DOHH2 (cell line): ENCODE measurements at regions not wholly inside any gene's neighbourhood (a gene's known extent, or its start where the extent isn't known, plus 50 kb on each side); places are given as distances from the start of the nearest gene placed in this dataset.
"Not testable (repeated sequence)": the region's sequence is repeated elsewhere in the genome, so short reads cannot be mapped to it uniquely, and the experiment has no call there.

Experiments
- H3F3A ChIP-seq: fragments of 200-600 bp; sonication (generic), shearing (Covaris generic); 2 replicates; pipeline ENCODE4 v1.6.0; 2016; ENCODE audit warnings: antibody characterized with exemption, mild to moderate bottlenecking; ENCODE audit not compliant: control insufficient read depth, insufficient read depth
- H3K27ac ChIP-seq: fragments of 200-600 bp; sonication (generic); 2 replicates; pipeline ENCODE4 v1.5.1; 2014; ENCODE audit warnings: low read depth, mild to moderate bottlenecking, low read length, moderate library complexity
- H3K27me3 ChIP-seq: fragments of 200-600 bp; sonication (generic); 2 replicates; pipeline ENCODE4 v1.6.1; 2014; ENCODE audit warnings: mild to moderate bottlenecking, low read length, mixed read lengths; ENCODE audit not compliant: control insufficient read depth
- H3K36me3 ChIP-seq: fragments of 200-600 bp; sonication (generic); 2 replicates; pipeline ENCODE4 v1.6.1; 2014; ENCODE audit warnings: mild to moderate bottlenecking, low read length, moderate library complexity, mixed read lengths; ENCODE audit not compliant: control insufficient read depth
- H3K4me1 ChIP-seq: fragments of 200-600 bp; sonication (generic); 2 replicates; pipeline ENCODE4 v1.6.1; 2014; ENCODE audit warnings: mild to moderate bottlenecking, low read length, mixed read lengths; ENCODE audit not compliant: control insufficient read depth
- H3K4me2 ChIP-seq: fragments of 200-600 bp; sonication (generic); 2 replicates; pipeline ENCODE4 v1.6.0; 2014; ENCODE audit warnings: mild to moderate bottlenecking, low read length, moderate library complexity
- H3K4me3 ChIP-seq: fragments of 200-600 bp; sonication (generic); 2 replicates; pipeline ENCODE4 v1.5.1; 2014; ENCODE audit warnings: mild to moderate bottlenecking, low read length, mixed read lengths
- H3K79me2 ChIP-seq: fragments of 200-600 bp; sonication (generic); 2 replicates; pipeline ENCODE4 v1.6.1; 2014; ENCODE audit warnings: mild to moderate bottlenecking, low read length, mixed read lengths; ENCODE audit not compliant: control insufficient read depth
- H3K9me2 ChIP-seq: fragments of 200-600 bp; sonication (generic); replicated peaks from 2 replicates; pipeline ENCODE4 v1.6.1; 2014; ENCODE audit warnings: mild to moderate bottlenecking, low read length, mixed read lengths; ENCODE audit not compliant: control insufficient read depth
- H3K9me3 ChIP-seq: fragments of 200-600 bp; sonication (generic); 2 replicates; pipeline ENCODE4 v1.6.1; 2014; ENCODE audit warnings: antibody characterized with exemption, low read length, mixed read lengths; ENCODE audit not compliant: control insufficient read depth, insufficient read depth
- H4K20me1 ChIP-seq: fragments of 200-600 bp; sonication (generic); 2 replicates; pipeline ENCODE4 v1.6.0; 2014; ENCODE audit warnings: low read depth, mild to moderate bottlenecking, antibody characterized with exemption, low read length, moderate library complexity; ENCODE audit not compliant: control insufficient read depth, insufficient read depth
- CTCF ChIP-seq: fragments of 200-600 bp; sonication (generic); IDR thresholded peaks from one replicate; pipeline ENCODE4 v1.5.1; 2014; ENCODE audit warnings: antibody characterized with exemption, mild to moderate bottlenecking, low read depth, low read length; ENCODE audit not compliant: poor library complexity, severe bottlenecking
- EZH2phosphoT487 ChIP-seq: fragments of 200-600 bp; sonication (generic); IDR thresholded peaks from 2 replicates; pipeline ENCODE4 v1.6.1; 2017; ENCODE audit warnings: borderline replicate concordance, mild to moderate bottlenecking, antibody characterized with exemption, low read length, moderate library complexity, mixed read lengths

- Histone ChIP-seq H3K79me2 (no peaks in the 10 kb centered on the region), H4K20me1 (no peaks in the 10 kb centered on the region), H3K27me3 (peaks cover 5% of the 10 kb centered on the region), H3K27ac (no peak overlapping the region), H3K9me2 (no peaks in the 10 kb centered on the region), H3F3A (no peaks in the 10 kb centered on the region), H3K36me3 (no peaks in the 10 kb centered on the region), H3K4me1 (no peaks in the 10 kb centered on the region), H3K4me3 (no peak overlapping the region), H3K9me3 (no peaks in the 10 kb centered on the region), H3K4me2 (no peak overlapping the region)
- TF ChIP-seq CTCF (no peak), EZH2phosphoT487 (no peak)
These were observed 89.5 kb upstream of the PHACTR1 start for GRCh38 chr6:12627053-12627452.

DNA sequence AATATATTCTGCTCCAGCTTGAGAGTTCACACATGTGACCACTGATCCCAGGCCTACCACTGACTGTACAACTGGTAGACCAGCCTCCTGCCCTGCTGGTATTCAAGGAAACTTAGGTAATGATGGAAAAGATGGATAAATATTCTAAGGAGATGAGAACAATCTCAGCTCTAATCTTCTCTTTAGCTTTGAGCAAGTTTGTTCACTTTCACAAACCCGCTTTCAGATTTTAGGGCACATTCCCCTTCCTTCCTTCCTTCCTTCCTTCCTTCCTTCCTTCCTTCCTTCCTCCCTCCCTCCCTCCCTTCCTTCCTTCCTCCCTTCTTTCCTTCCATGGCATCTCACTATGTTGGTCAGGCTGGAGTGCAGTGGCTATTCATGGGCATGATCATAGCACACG lies 88.2 kb upstream of the PHACTR1 start:
- Histone ChIP-seq H3K36me3 (no peaks in the 10 kb centered on the region), H3K27ac (no peak overlapping the region), H3K27me3 (0 out of 2 replicates have a peak, but pooled peaks cover 3% of the 10 kb centered on the region), H3F3A (no peaks in the 10 kb centered on the region), H3K9me3 (no peaks in the 10 kb centered on the region), H3K9me2 (no peaks in the 10 kb centered on the region), H3K4me3 (no peak overlapping the region), H3K4me1 (no peaks in the 10 kb centered on the region), H3K79me2 (no peaks in the 10 kb centered on the region), H4K20me1 (no peaks in the 10 kb centered on the region), H3K4me2 (no peak overlapping the region)
- TF ChIP-seq CTCF, result no peak
- TF ChIP-seq EZH2phosphoT487, result no peak

DNA sequence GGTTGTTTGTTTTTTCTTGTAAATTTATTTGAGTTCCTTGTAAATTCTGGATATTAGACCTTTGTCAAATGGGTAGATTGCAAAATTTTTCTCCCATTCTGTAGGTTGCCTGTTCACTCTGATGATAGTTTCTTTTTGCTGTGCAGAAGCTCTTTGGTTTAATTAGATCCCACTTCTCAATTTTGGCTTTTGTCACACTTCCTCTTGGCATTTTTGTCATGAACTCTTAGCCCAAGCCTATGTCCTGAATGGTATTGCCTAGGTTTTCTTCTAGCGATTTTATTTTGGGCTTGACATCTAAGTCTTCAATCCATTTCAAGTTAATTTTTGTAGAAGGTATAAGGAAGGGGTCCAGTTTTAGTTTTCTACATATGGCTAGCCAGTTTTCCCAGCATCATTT lies 82.8 kb upstream of the PHACTR1 start:
- not testable (repeated sequence) for H4K20me1 ChIP-seq, H3K27me3 ChIP-seq, H3F3A ChIP-seq, H3K4me3 ChIP-seq, H3K79me2 ChIP-seq, H3K9me2 ChIP-seq, H3K4me1 ChIP-seq, H3K4me2 ChIP-seq, H3K9me3 ChIP-seq, H3K36me3 ChIP-seq, H3K27ac ChIP-seq

- H3K4me1 ChIP-seq, result no peaks in the 10 kb centered on the region
- 0 out of 2 replicates have a peak, but pooled peaks cover 3% of the 10 kb centered on the region for H3K27me3 ChIP-seq
- no peaks in the 10 kb centered on the region for H4K20me1 ChIP-seq
- H3K4me2 ChIP-seq, result no peak overlapping the region
- no peaks in the 10 kb centered on the region for H3K36me3 ChIP-seq
- TF ChIP-seq CTCF, result no peak
- TF ChIP-seq EZH2phosphoT487, result no peak
- no peaks in the 10 kb centered on the region for H3K9me2 ChIP-seq
- H3K79me2 ChIP-seq, result no peaks in the 10 kb centered on the region
- no peaks in the 10 kb centered on the region for H3K9me3 ChIP-seq
- H3F3A ChIP-seq, result no peaks in the 10 kb centered on the region
- no peak overlapping the region for H3K27ac ChIP-seq
- no peak overlapping the region for H3K4me3 ChIP-seq
These were observed 81.2 kb upstream of the PHACTR1 start for GRCh38 chr6:12635375-12635774.
